ENCODE measurements at regions not wholly inside any gene's neighbourhood (a gene's known extent, or its start where the extent isn't known, plus 50 kb on each side); places are given as distances from the start of the nearest gene placed in this dataset.

DNA sequence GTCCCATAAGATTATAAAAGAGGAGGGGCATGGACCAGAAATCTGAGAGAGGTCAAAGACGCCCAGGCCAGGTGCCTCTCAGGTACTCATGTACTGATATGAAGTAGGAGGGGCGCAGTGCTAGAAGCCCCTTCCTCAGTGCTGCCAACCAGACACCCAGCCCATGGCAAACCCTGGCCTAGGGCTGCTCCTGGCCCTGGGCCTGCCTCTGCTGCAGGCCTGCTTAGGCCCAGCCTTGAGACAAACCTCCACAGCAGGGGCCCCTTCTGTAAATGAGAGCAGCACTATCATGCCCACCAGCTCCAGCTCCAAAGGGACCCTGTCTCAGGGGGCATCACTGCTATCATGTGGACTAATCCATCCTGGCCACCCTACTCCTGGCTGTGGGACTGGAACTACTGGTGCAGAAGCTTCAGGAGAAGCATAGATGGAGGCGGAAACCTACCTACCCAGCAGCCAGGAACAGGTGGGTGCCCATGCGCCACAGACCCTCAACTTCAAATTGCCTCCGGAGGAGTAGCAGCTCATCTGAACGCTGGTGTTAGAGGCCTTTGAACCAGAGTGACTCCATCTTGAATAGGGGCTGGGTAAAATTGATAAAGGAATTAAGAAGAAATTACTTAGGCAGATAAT is 72.4 kb upstream of the LGSN start:
- ATAC-seq (no peak; a peak in 1 of 6 replicates), DNase-seq (ENCODE audit: low read depth in 1 of 2, low spot score in 1 of 2) (no peak), FAIRE-seq (no peak)
- POLR2A ChIA-PET = no interaction called here
- CTCF ChIA-PET = interaction anchor here (0.6 kb wide), 1 partner anchor 15 kb away, joined by 3 read pairs; no protein-coding TSS in a partner anchor
- no peaks in the 10 kb centered on the region for H3K9me3 ChIP-seq
- H3K4me2 ChIP-seq = no peak overlapping the region
- TF ChIP-seq MAZ (IDR thresholded peaks at IDR 0.05; ENCODE audit: borderline replicate concordance, low read depth, low read length) (no peak), TP53 (CRISPR knock-in tag; IDR thresholded peaks at IDR 0.05) (no peak), ZFP36 (IDR thresholded peaks at IDR 0.05; ENCODE audit: borderline replicate concordance, partially characterized antibody) (no peak), CBX2 (IDR thresholded peaks at IDR 0.05; ENCODE audit: borderline replicate concordance, low read depth) (no peak), JUN (IDR thresholded peaks at IDR 0.05) (no peak), KDM1A (IDR thresholded peaks at IDR 0.05; ENCODE audit: low read depth) (no peak), RARB (CRISPR knock-in tag; IDR thresholded peaks at IDR 0.05) (no peak), ZSCAN20 (CRISPR knock-in tag; IDR thresholded peaks at IDR 0.05) (no peak), HOXB13 (CRISPR knock-in tag; IDR thresholded peaks at IDR 0.05; ENCODE audit: low read depth) (no peak), FOXS1 (CRISPR knock-in tag; IDR thresholded peaks at IDR 0.05) (no peak), EHF (CRISPR knock-in tag; IDR thresholded peaks at IDR 0.05) (no peak), HOXA7 (CRISPR knock-in tag; IDR thresholded peaks at IDR 0.05) (no peak), GATA3 (IDR thresholded peaks at IDR 0.05; ENCODE audit: borderline replicate concordance) (no peak), EHMT2 (IDR thresholded peaks at IDR 0.05; ENCODE audit: low read depth) (no peak), PHF8 (IDR thresholded peaks at IDR 0.05; ENCODE audit: borderline replicate concordance, low read depth) (no peak)
- TF ChIP-seq, protein P1, sequence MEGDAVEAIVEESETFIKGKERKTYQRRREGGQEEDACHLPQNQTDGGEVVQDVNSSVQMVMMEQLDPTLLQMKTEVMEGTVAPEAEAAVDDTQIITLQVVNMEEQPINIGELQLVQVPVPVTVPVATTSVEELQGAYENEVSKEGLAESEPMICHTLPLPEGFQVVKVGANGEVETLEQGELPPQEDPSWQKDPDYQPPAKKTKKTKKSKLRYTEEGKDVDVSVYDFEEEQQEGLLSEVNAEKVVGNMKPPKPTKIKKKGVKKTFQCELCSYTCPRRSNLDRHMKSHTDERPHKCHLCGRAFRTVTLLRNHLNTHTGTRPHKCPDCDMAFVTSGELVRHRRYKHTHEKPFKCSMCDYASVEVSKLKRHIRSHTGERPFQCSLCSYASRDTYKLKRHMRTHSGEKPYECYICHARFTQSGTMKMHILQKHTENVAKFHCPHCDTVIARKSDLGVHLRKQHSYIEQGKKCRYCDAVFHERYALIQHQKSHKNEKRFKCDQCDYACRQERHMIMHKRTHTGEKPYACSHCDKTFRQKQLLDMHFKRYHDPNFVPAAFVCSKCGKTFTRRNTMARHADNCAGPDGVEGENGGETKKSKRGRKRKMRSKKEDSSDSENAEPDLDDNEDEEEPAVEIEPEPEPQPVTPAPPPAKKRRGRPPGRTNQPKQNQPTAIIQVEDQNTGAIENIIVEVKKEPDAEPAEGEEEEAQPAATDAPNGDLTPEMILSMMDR (IDR thresholded peaks at IDR 0.05) = no peak
- H3K4me3 ChIP-seq = no peak overlapping the region
- no peaks in the 10 kb centered on the region for H3K4me1 ChIP-seq
- H3K27ac ChIP-seq = no peak overlapping the region
- WGBS (ENCODE audit: missing lambda C conversion rate) = 90% methylated on average over 6 of the region's 6 CpGs

DNA sequence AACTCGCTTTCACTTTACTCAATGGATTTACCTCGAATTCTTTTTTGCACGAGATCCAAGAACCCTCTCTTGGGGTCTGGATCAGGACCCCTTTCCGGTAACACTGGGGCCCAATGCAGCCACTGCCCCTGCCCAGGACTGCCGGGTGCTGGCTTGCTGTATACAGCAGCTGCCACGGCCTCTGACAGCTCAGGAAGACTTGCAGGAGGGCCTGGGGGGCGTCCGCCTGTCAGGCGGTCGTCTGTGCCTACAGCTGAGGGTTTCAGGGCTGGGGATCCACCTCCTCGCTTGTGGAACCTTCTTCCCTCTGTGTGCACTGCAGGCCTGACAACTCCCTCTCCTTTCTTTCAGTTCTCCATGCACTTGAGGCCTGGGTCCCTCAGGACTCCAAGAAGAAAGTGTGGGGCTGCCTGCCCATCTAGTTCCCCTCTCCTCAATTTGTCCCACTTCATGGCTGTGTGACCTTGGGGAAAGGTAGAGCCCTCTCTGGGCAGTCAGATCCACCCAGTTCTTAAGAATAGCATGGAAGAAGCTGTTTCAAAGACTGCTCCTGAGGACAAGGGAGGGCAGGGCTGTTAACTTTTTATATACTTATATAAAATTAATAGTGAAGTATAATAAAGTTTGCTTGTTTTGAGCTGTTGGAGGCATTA is 75.0 kb upstream of the LGSN start:
- CTCF ChIA-PET = interaction anchor here (1.2 kb wide), 1 partner anchor 11 kb away, joined by 3 read pairs; no protein-coding TSS in a partner anchor
- 89% methylated on average over 7 of the region's 11 CpGs for WGBS (ENCODE audit: missing lambda C conversion rate)
- no peak for ATAC-seq

More for the DNA sequence above, 75.0 kb upstream of the LGSN start:
- H3K9me3 ChIP-seq = no peaks in the 10 kb centered on the region
- no peak overlapping the region for H3K4me2 ChIP-seq
- POLR2A ChIA-PET = no interaction called here
- FAIRE-seq = no peak
- TF ChIP-seq ZSCAN20 (CRISPR knock-in tag; IDR thresholded peaks at IDR 0.05) = no peak
- TF ChIP-seq RCOR1 (IDR thresholded peaks at IDR 0.05; ENCODE audit: low read depth, low read length) = no peak
- TF ChIP-seq, protein P2, sequence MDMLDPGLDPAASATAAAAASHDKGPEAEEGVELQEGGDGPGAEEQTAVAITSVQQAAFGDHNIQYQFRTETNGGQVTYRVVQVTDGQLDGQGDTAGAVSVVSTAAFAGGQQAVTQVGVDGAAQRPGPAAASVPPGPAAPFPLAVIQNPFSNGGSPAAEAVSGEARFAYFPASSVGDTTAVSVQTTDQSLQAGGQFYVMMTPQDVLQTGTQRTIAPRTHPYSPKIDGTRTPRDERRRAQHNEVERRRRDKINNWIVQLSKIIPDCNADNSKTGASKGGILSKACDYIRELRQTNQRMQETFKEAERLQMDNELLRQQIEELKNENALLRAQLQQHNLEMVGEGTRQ (IDR thresholded peaks at IDR 0.05) = no peak
- no peak for TF ChIP-seq HOXA7 (CRISPR knock-in tag; IDR thresholded peaks at IDR 0.05)
- TF ChIP-seq TP53 (CRISPR knock-in tag; IDR thresholded peaks at IDR 0.05) = no peak
- no peak for TF ChIP-seq ZC3H11A (IDR thresholded peaks at IDR 0.05)
- TF ChIP-seq RAD21 (conservative IDR thresholded peaks at IDR 0.05 in 1 of 2, IDR thresholded peaks at IDR 0.05 in 1 of 2) = no peak
- TF ChIP-seq, protein P3, sequence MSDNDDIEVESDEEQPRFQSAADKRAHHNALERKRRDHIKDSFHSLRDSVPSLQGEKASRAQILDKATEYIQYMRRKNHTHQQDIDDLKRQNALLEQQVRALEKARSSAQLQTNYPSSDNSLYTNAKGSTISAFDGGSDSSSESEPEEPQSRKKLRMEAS (IDR thresholded peaks at IDR 0.05) = no peak
- TF ChIP-seq, protein P1 (IDR thresholded peaks at IDR 0.05) = no peak
- no peak for TF ChIP-seq FOSL2 (IDR thresholded peaks at IDR 0.05)
- TF ChIP-seq FOSL2 (CRISPR knock-in tag; IDR thresholded peaks at IDR 0.05) = no peak
- TF ChIP-seq GATA3 (IDR thresholded peaks at IDR 0.05; ENCODE audit: borderline replicate concordance) = no peak
- no peak overlapping the region for H3K27ac ChIP-seq
- H3K4me3 ChIP-seq = no peak overlapping the region
- no peaks in the 10 kb centered on the region for H3K4me1 ChIP-seq
- no peak for DNase-seq (ENCODE audit: low read depth in 1 of 2, low spot score in 1 of 2)

Data from A549 (cell line).